Panc1 (cell line): ENCODE measurements at regions not wholly inside any gene's neighbourhood (a gene's known extent, or its start where the extent isn't known, plus 50 kb on each side); places are given as distances from the start of the nearest gene placed in this dataset.

Experiments used
- SIN3A ChIP-seq: IDR thresholded peaks from 2 replicates; pipeline ENCODE4 v1.6.1; 2012; ENCODE audit warnings: low read depth, mild to moderate bottlenecking, low read length, moderate library complexity, borderline replicate concordance; ENCODE audit not compliant: insufficient read depth
- TF ChIP-seq, protein P1 (sequence below): fragments of 450-650 bp; IDR thresholded peaks from 2 replicates; pipeline ENCODE4 v1.5.1; 2017; ENCODE audit warnings: mild to moderate bottlenecking

DNA sequence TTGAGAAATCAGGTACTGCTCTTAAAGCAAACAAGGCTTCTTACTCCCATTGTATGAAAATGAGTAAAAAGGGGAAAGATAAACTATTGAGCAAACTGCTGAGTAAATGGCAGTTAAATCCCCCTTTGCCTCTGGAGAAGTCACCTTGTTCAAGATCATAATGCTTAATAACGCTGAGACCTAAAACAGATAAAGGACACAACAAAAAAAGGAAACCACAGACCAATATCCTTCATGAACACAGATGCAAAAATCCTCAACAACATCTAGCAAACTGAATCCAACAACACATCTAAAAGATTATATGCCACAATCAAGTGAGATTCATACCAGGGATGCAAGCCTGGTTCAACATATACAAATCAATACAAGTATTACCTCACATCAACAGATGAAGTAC is 109.0 kb upstream of the MDM1 start:
- TF ChIP-seq, protein P1, sequence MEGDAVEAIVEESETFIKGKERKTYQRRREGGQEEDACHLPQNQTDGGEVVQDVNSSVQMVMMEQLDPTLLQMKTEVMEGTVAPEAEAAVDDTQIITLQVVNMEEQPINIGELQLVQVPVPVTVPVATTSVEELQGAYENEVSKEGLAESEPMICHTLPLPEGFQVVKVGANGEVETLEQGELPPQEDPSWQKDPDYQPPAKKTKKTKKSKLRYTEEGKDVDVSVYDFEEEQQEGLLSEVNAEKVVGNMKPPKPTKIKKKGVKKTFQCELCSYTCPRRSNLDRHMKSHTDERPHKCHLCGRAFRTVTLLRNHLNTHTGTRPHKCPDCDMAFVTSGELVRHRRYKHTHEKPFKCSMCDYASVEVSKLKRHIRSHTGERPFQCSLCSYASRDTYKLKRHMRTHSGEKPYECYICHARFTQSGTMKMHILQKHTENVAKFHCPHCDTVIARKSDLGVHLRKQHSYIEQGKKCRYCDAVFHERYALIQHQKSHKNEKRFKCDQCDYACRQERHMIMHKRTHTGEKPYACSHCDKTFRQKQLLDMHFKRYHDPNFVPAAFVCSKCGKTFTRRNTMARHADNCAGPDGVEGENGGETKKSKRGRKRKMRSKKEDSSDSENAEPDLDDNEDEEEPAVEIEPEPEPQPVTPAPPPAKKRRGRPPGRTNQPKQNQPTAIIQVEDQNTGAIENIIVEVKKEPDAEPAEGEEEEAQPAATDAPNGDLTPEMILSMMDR = no peak
- TF ChIP-seq SIN3A = no peak
